Upper lobe of left lung (tissue), 4 donors: ENCODE measurements at regions not wholly inside any gene's neighbourhood (a gene's known extent, or its start where the extent isn't known, plus 50 kb on each side); places are given as distances from the start of the nearest gene placed in this dataset.

Experiments
- EP300 ChIP-seq, 4 donors: sonication (generic); formaldehyde crosslinking; IDR thresholded peaks; one replicate each; pipeline ENCODE4 v1.5.1; 2017; ENCODE audit warnings: antibody characterized with exemption in 4 of 4, control low read depth in 2 of 4
- POLR2AphosphoS5 ChIP-seq, 2 donors: sonication (generic); formaldehyde crosslinking; IDR thresholded peaks; one replicate each; pipeline ENCODE4 v1.5.1; 2017; ENCODE audit warnings: antibody characterized with exemption in 2 of 2
- TF ChIP-seq, protein P1 (sequence below), 6 experiments: fragments of 450-650 bp in 4 of 6; fragments of 200-600 bp in 2 of 6; sonication (generic) in 2 of 6; IDR thresholded peaks; one replicate each; pipeline ENCODE4 v1.5.1; 2016 to 2019; ENCODE audit warnings: antibody characterized with exemption in 6 of 6

DNA sequence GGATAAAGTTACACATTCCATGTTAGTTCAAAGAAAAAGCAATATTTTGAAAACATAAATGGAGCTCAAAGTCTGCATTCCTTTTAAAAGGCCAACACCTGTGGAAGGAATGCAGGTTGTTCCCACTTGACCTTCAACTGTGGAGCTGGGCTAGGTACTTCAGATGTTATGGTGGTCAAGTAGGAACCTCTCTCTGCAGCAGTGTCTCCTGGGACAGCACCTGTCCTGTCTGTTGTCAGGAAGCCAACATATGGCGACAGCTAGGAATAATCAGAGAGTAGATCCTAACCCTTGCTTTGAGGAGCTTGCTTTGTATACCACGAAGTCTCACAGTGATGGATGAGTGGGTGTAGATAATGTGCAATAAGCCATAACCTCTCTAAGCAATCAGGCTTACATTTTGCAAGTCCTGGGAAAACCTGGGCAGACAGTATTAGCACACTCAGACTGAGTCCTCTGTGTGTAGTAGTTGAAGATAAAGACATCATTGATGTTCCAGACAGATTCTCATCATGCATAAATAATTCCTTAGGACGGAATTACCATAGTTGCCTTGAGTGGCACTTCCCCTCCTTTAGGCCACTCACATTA, 347.5 kb downstream of the PRL start:
- no peak for TF ChIP-seq EP300 (IDR thresholded peaks at IDR 0.05)
- no peak for TF ChIP-seq POLR2AphosphoS5 (IDR thresholded peaks at IDR 0.05)
- TF ChIP-seq, protein P1, sequence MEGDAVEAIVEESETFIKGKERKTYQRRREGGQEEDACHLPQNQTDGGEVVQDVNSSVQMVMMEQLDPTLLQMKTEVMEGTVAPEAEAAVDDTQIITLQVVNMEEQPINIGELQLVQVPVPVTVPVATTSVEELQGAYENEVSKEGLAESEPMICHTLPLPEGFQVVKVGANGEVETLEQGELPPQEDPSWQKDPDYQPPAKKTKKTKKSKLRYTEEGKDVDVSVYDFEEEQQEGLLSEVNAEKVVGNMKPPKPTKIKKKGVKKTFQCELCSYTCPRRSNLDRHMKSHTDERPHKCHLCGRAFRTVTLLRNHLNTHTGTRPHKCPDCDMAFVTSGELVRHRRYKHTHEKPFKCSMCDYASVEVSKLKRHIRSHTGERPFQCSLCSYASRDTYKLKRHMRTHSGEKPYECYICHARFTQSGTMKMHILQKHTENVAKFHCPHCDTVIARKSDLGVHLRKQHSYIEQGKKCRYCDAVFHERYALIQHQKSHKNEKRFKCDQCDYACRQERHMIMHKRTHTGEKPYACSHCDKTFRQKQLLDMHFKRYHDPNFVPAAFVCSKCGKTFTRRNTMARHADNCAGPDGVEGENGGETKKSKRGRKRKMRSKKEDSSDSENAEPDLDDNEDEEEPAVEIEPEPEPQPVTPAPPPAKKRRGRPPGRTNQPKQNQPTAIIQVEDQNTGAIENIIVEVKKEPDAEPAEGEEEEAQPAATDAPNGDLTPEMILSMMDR (IDR thresholded peaks at IDR 0.05) = no peak
